Glomerular endothelial cell (primary cell): ENCODE measurements at regions not wholly inside any gene's neighbourhood (a gene's known extent, or its start where the extent isn't known, plus 50 kb on each side); places are given as distances from the start of the nearest gene placed in this dataset.
"Not testable (repeated sequence)": the region's sequence is repeated elsewhere in the genome, so short reads cannot be mapped to it uniquely, and the experiment has no call there.

Source experiments
- DNase-seq: peaks from one replicate; pipeline ENCODE4 v3.0.0-alpha.2; 2011; ENCODE audit warnings: low read depth, low spot score; ENCODE audit errors: extremely low read depth

- no peak for DNase-seq
Observed at GRCh38 chr5:15384581-15384980, 115.4 kb upstream of the FBXL7 start.

- DNase-seq, result no peak
Observed at GRCh38 chr5:15384176-15384575, 115.8 kb upstream of the FBXL7 start.

GRCh38 chr5:15383469-15383868 lies 116.5 kb upstream of the FBXL7 start:
- no peak for DNase-seq

GRCh38 chr5:15383021-15383420 lies 117.0 kb upstream of the FBXL7 start:
- DNase-seq, result no peak

GRCh38 chr5:15377573-15378340 lies 122.2 kb upstream of the FBXL7 start:
- DNase-seq, result no peak

GRCh38 chr5:15376803-15377202 lies 123.2 kb upstream of the FBXL7 start:
- DNase-seq, result no peak

- no peak for DNase-seq
Observed at GRCh38 chr5:15376088-15376487, 123.9 kb upstream of the FBXL7 start.

- DNase-seq, result no peak
Observed at GRCh38 chr5:15375559-15375958, 124.4 kb upstream of the FBXL7 start.

- no peak for DNase-seq
Observed at GRCh38 chr5:15374886-15375285, 125.1 kb upstream of the FBXL7 start.

GRCh38 chr5:15373151-15373550 lies 126.8 kb upstream of the FBXL7 start:
- no peak for DNase-seq

GRCh38 chr5:15371184-15371583 lies 128.8 kb upstream of the FBXL7 start:
- DNase-seq, result no peak

- no peak for DNase-seq
Observed at GRCh38 chr5:15368835-15369234, 131.1 kb upstream of the FBXL7 start.

- no peak for DNase-seq
Observed at GRCh38 chr5:15367489-15367888, 132.5 kb upstream of the FBXL7 start.

- DNase-seq, result peak; percentile 82
Observed at GRCh38 chr5:15366676-15367391, 133.1 kb upstream of the FBXL7 start.

- no peak for DNase-seq
Observed at GRCh38 chr5:15365070-15365469, 134.9 kb upstream of the FBXL7 start.

GRCh38 chr5:15363601-15364000 lies 136.4 kb upstream of the FBXL7 start:
- no peak for DNase-seq

- not testable (repeated sequence) for DNase-seq
Observed at GRCh38 chr5:15357092-15357453, 142.9 kb upstream of the FBXL7 start.

- not testable (repeated sequence) for DNase-seq
Observed at GRCh38 chr5:15356308-15357091, 143.5 kb upstream of the FBXL7 start.

- no peak for DNase-seq
Observed at GRCh38 chr5:15354021-15354420, 146.0 kb upstream of the FBXL7 start.

- DNase-seq, result no peak
Observed at GRCh38 chr5:15353086-15353645, 146.8 kb upstream of the FBXL7 start.

- no peak for DNase-seq
Observed at GRCh38 chr5:15350614-15351013, 149.4 kb upstream of the FBXL7 start.
